Memory B cell (primary cell): ENCODE measurements at regions not wholly inside any gene's neighbourhood (a gene's known extent, or its start where the extent isn't known, plus 50 kb on each side); places are given as distances from the start of the nearest gene placed in this dataset.

Source experiments
- ATAC-seq: fragments of 150-1000 bp; cut with Tn5 transposase; 2 replicates; pipeline ENCODE4 v1.10.0; 2021; ENCODE audit warnings: low read depth, mild to moderate bottlenecking, moderate library complexity
- DNase-seq, 2 donors: peaks; one replicate each; pipeline ENCODE4 v3.0.0; 2022; ENCODE audit warnings: low spot score in 2 of 2
- H3K27ac Mint-ChIP-seq: one replicate; pipeline ENCODE4 v1.8.0; 2022; ENCODE audit warnings: mild to moderate bottlenecking, moderate library complexity, mixed read lengths
- H3K27me3 Mint-ChIP-seq: one replicate; pipeline ENCODE4 v1.8.0; 2022; ENCODE audit warnings: mixed read lengths
- H3K36me3 Mint-ChIP-seq: one replicate; pipeline ENCODE4 v1.8.0; 2022; ENCODE audit warnings: mild to moderate bottlenecking, mixed read lengths
- H3K4me1 Mint-ChIP-seq: one replicate; pipeline ENCODE4 v1.8.0; 2022; ENCODE audit warnings: mixed read lengths
- H3K4me3 Mint-ChIP-seq: one replicate; pipeline ENCODE4 v1.8.0; 2022; ENCODE audit warnings: mild to moderate bottlenecking, moderate library complexity, mixed read lengths
- H3K9me3 Mint-ChIP-seq: one replicate; pipeline ENCODE4 v1.8.0; 2022; ENCODE audit warnings: mixed read lengths

DNA sequence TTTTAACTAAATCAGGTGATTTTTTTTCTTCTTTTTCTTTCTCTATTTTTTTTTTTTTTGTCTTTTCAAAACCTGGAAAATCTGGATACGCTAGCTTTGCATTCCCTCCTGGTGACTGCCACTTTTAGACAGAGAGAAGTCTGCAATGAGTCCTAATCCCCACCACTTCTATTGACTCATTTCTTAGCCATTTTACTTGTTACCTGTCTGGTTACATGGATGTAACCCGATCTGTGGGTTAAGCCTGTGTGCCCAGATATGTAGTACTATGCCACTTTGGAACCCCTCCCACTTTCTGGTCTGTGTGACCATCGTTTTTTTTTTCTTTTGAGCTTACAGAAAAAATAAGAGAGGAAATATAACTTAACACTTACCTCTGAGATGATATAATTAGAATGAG, 817.8 kb upstream of the PCDH9 start:
- H3K27ac Mint-ChIP-seq = no peak overlapping the region
- no peaks in the 10 kb centered on the region for H3K9me3 Mint-ChIP-seq
- no peak for ATAC-seq
- H3K4me1 Mint-ChIP-seq = no peaks in the 10 kb centered on the region
- no peaks in the 10 kb centered on the region for H3K27me3 Mint-ChIP-seq
- DNase-seq = no peak
- H3K36me3 Mint-ChIP-seq = no peaks in the 10 kb centered on the region
- H3K4me3 Mint-ChIP-seq = no peak overlapping the region

DNA sequence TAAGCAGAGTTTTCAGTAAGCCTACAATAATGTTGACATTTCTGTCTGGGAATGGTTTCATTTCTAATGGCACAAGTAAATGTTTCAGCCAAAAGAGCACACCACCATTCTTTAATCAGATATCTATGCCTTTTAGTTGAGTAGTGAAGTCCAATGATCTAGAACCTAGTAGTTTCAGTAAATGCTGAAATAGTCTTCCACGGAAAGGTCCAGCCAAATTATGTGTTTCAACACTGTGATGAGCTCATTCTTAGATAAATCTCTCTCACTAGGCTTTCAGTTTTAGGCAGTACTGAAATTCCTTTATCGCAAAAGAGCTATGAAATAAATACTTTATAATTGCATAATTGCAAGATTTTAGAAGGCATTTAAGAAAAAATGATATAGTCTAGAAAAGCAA, 816.8 kb upstream of the PCDH9 start:
- Mint-ChIP-seq H3K36me3 (no peaks in the 10 kb centered on the region), H3K27me3 (no peaks in the 10 kb centered on the region), H3K27ac (no peak overlapping the region), H3K4me1 (no peaks in the 10 kb centered on the region), H3K4me3 (no peak overlapping the region), H3K9me3 (no peaks in the 10 kb centered on the region)
- DNase-seq = no peak
- no peak for ATAC-seq

DNA sequence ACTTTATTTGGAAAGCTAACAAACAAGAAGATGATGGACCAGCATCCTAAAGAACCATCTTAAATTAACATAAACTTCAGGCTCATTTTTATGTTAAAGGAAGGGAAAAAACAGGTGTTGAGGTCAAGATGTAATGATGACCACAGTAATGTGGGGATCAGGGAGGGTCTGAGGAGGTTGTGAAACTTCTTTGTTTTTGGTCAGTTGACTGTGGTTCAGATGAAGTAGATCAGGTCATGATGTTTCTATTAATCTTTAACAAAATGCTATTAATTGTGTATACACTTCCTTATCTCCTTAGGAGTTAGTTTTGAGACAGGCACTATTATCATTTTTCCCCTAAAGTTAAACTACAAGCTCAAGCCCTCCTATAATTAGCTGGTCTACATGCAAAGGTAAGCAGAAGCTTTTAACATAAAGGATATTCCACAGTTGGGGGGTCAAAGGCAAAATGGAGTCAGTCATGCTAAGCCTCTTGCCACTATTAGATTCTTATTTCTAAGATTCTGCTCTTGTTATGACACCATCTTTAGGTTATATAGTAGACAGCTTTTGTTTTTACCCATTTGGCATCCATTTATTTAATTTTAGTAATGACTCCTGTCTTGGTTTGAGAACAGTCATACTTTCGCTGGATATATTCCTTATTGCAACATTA, 800.1 kb upstream of the PCDH9 start:
- no peaks in the 10 kb centered on the region for H3K9me3 Mint-ChIP-seq
- no peak for DNase-seq
- no peaks in the 10 kb centered on the region for H3K36me3 Mint-ChIP-seq
- H3K27ac Mint-ChIP-seq = no peak overlapping the region
- H3K4me3 Mint-ChIP-seq = no peak overlapping the region
- no peaks in the 10 kb centered on the region for H3K4me1 Mint-ChIP-seq
- H3K27me3 Mint-ChIP-seq = no peaks in the 10 kb centered on the region
- ATAC-seq = no peak

DNA sequence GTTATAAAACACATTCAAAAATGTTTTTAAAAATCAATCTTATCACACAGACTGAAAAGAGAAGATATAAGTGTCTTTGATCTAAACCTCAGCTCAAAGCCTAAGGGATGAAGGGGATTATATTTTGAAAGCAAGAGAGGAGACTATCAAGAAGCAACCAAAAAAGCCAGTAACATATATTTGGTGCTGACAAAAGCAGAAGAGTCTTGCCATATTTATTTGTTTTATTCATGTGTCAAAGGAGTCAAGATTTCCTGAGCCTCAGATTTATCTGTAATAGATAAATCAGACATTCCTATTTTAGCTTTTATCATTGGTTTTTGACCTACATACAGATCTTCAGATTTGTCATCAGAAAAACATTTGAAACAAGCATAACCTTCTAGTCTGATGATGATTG, 798.6 kb upstream of the PCDH9 start:
- no peaks in the 10 kb centered on the region for H3K27me3 Mint-ChIP-seq
- no peak for DNase-seq
- no peak overlapping the region for H3K27ac Mint-ChIP-seq
- no peaks in the 10 kb centered on the region for H3K4me1 Mint-ChIP-seq
- H3K9me3 Mint-ChIP-seq = peaks cover 2% of the 10 kb centered on the region
- H3K36me3 Mint-ChIP-seq = no peaks in the 10 kb centered on the region
- ATAC-seq = no peak
- no peak overlapping the region for H3K4me3 Mint-ChIP-seq

DNA sequence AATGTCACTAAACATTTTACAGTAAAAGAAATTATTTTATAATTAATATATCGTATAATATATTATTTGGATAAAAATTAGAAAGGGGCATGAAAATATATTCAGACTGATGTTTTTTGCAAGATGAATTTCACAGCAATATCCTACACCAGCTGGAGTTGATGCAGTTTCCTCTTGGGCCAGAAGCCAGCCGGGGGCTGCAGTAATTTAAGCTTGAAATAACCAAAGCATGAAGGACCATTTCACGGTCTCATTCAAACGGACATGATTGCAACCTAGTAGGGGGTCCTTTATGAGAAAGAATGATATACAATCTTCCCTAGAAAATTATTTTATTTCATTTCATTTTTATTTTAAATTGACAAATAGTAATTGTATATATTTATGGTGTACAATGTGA, 797.2 kb upstream of the PCDH9 start:
- Mint-ChIP-seq H3K4me1 (no peaks in the 10 kb centered on the region), H3K9me3 (peaks cover 2% of the 10 kb centered on the region), H3K36me3 (no peaks in the 10 kb centered on the region), H3K4me3 (no peak overlapping the region), H3K27ac (no peak overlapping the region), H3K27me3 (no peaks in the 10 kb centered on the region)
- DNase-seq = no peak
- ATAC-seq = no peak

DNA sequence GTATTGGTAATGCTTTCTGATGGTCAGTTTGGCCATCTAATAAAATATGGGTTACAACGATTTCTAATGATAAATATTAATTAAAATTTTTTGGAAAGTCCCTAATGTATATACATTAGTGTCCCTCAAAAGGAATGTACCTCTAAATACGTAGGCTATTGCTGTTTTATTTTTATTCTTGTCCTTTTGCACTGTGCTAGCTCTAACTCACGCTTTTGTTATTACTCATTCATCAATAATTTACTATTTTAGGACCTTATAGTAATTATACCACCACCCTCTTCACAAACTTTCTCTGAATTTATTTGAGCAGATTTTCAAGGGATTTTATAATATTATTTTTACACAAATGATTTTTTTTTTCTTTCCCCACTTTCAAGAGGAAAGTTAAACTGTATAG, 795.9 kb upstream of the PCDH9 start:
- Mint-ChIP-seq H3K27ac (no peak overlapping the region), H3K9me3 (peaks cover 2% of the 10 kb centered on the region), H3K4me1 (no peaks in the 10 kb centered on the region), H3K4me3 (no peak overlapping the region), H3K27me3 (no peaks in the 10 kb centered on the region), H3K36me3 (no peaks in the 10 kb centered on the region)
- DNase-seq = no peak
- ATAC-seq = no peak

DNA sequence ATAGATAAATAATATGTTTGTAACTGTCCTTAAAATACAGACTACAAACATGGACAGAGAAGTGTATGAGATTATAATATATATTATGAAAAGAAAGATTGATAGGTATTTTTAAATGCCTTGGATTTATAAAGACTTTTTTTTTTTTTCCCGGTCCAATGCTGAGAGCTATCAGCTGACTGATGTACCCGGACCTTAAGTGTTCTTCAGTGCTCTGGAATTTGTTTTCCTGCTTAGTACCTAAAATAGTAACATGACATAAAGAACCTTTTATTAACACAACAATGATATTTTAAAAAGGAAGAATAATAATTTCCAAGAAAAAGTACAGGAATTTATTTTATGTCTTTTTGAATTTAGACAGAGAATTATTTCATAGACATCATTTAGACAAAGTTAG, 795.5 kb upstream of the PCDH9 start:
- Mint-ChIP-seq H3K27me3 (no peaks in the 10 kb centered on the region), H3K27ac (no peak overlapping the region), H3K4me1 (no peaks in the 10 kb centered on the region), H3K9me3 (peaks cover 4% of the 10 kb centered on the region), H3K4me3 (no peak overlapping the region), H3K36me3 (no peaks in the 10 kb centered on the region)
- ATAC-seq = no peak
- DNase-seq = no peak

DNA sequence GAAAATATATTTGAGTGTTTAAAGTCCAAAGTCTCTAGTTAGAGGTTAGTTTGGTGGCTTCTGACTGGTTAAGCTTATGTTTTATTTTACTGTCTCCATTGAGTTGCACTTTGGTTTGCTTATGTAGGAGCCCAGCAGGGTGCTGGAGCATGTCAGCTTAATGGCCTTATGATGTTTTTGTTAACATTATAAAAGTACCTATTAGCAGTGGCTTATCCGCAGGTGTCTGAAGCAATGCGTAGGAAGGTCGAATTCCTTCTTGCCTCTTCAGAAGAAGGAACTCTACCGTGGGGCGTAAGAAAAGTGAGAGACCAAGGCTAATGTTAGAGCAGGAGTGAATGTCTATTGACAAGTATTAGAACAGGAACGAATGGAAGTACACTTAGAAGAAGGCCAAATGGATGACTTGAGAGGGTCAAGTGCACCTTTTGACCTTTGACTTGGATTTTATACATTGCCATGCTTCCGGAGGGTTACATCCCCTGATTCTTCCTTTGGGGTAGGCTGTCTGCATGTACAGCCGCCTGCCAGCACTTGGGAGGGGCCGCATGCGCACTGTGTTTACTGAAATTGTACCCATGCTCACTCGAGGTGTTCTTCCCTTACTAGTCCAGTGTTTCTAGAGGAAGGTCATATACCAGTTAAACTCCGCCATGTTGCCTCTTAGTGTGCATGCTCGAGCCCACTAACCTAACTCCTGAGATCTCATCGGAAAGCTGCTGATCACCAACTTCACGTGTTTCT, 793.9 kb upstream of the PCDH9 start:
- H3K27ac Mint-ChIP-seq = no peak overlapping the region
- DNase-seq (no peak), ATAC-seq (no peak)
- H3K4me3 Mint-ChIP-seq = no peak overlapping the region
- no peaks in the 10 kb centered on the region for H3K4me1 Mint-ChIP-seq
- peaks cover 5% of the 10 kb centered on the region for H3K9me3 Mint-ChIP-seq
- no peaks in the 10 kb centered on the region for H3K36me3 Mint-ChIP-seq
- no peaks in the 10 kb centered on the region for H3K27me3 Mint-ChIP-seq

DNA sequence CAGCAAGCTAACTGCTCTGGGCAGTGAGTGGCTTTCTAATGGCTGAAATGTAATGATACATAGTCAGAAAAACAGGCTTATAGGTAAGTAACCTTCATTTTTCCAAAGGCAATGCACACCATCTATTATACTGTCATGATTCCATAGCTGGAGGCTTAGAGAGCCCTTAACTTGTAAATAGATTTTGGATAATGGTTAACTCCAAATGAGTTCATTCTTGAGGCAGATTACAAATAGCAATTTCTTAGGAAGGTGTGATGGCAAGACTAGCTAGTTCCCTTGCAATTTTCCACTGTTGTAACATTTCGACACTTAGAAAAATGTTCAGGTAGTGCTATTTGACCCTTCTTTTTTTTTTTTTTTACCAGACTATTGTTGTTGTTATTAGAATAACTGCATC, 789.8 kb upstream of the PCDH9 start:
- H3K4me3 Mint-ChIP-seq = no peak overlapping the region
- peaks cover 5% of the 10 kb centered on the region for H3K9me3 Mint-ChIP-seq
- no peaks in the 10 kb centered on the region for H3K4me1 Mint-ChIP-seq

DNA sequence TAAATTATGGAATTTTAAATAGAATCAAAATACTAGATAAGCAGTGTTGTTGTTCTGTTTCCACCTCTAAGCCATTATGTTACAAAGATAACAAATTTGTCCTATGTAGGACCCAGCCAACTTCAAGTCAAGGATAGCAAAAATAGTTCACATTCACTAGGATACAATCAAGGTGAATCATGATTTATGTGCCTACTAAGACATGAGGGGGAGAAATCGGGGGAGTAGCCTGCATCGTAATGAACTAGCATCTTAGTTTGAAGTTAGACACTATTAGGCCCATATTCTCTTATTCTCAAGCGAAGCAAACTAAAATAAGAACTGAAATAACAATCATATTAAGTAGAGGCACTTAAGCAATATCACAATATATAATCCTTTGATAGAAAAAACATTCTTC, 779.4 kb upstream of the PCDH9 start:
- Mint-ChIP-seq H3K36me3 (no peaks in the 10 kb centered on the region), H3K27me3 (no peaks in the 10 kb centered on the region), H3K4me1 (no peaks in the 10 kb centered on the region), H3K9me3 (no peaks in the 10 kb centered on the region), H3K4me3 (no peak overlapping the region), H3K27ac (no peak overlapping the region)
- DNase-seq = no peak
- no peak for ATAC-seq

More for the DNA sequence above, 789.8 kb upstream of the PCDH9 start:
- Mint-ChIP-seq H3K36me3 (no peaks in the 10 kb centered on the region), H3K27me3 (no peaks in the 10 kb centered on the region), H3K27ac (no peak overlapping the region)
- DNase-seq = no peak
- ATAC-seq = no peak

DNA sequence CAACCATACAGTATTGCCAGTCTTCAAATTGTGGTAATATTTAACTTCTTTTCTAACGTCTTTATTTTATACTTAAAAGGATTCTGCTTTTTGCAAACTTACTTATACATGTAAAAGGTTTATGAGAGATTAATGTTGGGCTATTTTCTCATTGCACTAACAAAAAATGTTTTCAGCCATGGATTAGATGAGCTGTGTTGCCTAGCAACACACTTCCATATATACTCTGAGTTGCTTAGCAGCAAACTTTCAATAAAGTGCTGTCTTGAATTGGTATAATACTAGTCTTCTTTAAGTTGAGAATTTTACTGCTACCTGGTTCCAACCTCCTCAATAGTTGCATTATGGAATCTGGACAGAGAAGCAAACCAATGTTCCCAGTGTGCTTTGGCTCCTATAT, 777.4 kb upstream of the PCDH9 start:
- Mint-ChIP-seq H3K27me3 (no peaks in the 10 kb centered on the region), H3K9me3 (no peaks in the 10 kb centered on the region), H3K36me3 (no peaks in the 10 kb centered on the region), H3K27ac (no peak overlapping the region), H3K4me3 (no peak overlapping the region), H3K4me1 (no peaks in the 10 kb centered on the region)
- no peak for DNase-seq
- no peak for ATAC-seq

DNA sequence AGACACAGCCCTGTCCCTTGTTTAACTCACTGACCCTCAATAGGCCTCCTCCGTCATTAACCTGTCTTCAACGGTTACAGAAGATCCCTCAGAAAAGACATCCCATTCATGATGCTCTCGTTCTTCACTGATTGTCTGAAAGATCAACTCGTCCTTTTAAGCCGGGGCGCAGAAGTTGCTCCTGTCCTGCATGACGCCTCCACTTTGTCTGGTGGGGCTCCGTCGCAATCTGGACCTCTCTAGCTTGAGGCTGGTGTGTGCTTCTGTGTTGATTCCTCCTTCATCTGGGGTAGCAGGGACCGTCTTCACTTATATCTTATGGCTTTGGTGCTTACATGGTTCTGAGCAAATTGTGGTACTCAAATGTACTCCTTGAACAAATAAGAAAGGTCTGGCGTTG, 766.0 kb upstream of the PCDH9 start:
- Mint-ChIP-seq H3K36me3 (no peaks in the 10 kb centered on the region), H3K4me3 (no peak overlapping the region), H3K27me3 (no peaks in the 10 kb centered on the region), H3K9me3 (peaks cover 1% of the 10 kb centered on the region), H3K27ac (no peak overlapping the region), H3K4me1 (no peaks in the 10 kb centered on the region)
- DNase-seq (no peak), ATAC-seq (no peak)

DNA sequence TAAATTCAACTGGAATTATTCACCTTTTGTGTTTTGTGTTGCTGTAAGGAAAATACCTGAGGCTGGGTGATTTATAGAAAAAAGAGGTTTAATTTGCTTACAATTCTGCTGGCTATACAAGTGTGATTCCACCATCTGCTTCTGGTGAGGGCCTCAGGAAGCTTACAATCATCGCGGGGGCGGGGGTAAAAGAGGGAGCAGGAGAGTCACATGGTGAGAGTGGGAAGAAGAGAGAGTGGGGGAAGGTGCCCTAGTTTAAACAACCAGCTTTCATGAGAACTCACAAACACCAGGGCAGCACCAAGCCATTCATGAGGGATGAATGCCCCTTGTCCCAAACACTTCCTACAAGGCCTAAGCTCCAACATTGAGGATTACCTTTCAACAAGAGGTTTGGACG, 760.7 kb upstream of the PCDH9 start:
- no peaks in the 10 kb centered on the region for H3K4me1 Mint-ChIP-seq
- no peak for DNase-seq
- no peak overlapping the region for H3K4me3 Mint-ChIP-seq
- ATAC-seq = no peak
- H3K27me3 Mint-ChIP-seq = no peaks in the 10 kb centered on the region
- no peaks in the 10 kb centered on the region for H3K9me3 Mint-ChIP-seq
- H3K27ac Mint-ChIP-seq = no peak overlapping the region
- H3K36me3 Mint-ChIP-seq = no peaks in the 10 kb centered on the region

DNA sequence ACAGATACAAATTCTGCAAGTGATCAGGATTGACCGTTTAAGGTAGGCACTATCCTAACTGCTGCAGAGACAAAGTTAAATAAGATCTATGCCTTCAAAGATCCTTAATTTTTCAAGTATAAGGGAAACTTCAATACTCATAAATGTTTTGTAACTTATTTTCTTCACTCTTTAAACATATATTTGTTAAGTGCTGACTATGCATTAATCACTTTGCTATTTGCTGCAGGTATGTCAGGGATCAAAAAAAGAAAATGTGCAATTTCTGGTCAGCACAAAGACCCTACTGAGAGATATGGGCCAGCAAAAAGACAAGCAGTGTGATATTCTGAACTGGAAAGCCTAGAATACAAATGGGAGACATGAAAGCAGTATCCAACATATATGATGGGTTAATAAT, 756.1 kb upstream of the PCDH9 start:
- ATAC-seq (no peak), DNase-seq (no peak)
- Mint-ChIP-seq H3K4me3 (no peak overlapping the region), H3K27ac (no peak overlapping the region), H3K36me3 (no peaks in the 10 kb centered on the region), H3K4me1 (no peaks in the 10 kb centered on the region), H3K27me3 (no peaks in the 10 kb centered on the region), H3K9me3 (no peaks in the 10 kb centered on the region)

DNA sequence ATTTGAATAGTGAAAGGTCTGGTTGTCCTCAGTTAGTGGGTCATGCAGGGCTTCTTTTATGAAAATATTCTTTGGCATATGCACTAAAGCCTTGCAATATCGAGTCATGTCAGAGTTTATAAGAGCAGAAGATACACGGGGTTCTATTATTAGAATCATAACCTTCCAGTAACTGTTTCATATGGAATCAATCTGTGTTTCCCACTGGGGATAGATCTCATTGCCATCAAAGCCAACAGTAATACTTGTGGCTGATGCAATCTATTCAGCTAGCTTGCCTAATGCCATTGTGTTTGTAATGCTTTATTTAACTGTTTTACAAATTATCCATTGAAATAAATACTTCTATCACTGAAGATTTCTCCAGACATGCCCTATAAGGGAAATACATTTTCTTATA, 746.9 kb upstream of the PCDH9 start:
- no peaks in the 10 kb centered on the region for H3K4me1 Mint-ChIP-seq
- H3K9me3 Mint-ChIP-seq = peaks cover 4% of the 10 kb centered on the region
- H3K36me3 Mint-ChIP-seq = no peaks in the 10 kb centered on the region
- ATAC-seq = no peak
- no peak for DNase-seq
- no peak overlapping the region for H3K27ac Mint-ChIP-seq
- no peak overlapping the region for H3K4me3 Mint-ChIP-seq
- H3K27me3 Mint-ChIP-seq = no peaks in the 10 kb centered on the region
